ENCODE measurements at regions not wholly inside any gene's neighbourhood (a gene's known extent, or its start where the extent isn't known, plus 50 kb on each side); places are given as distances from the start of the nearest gene placed in this dataset.

- TF ChIP-seq CTCF (IDR thresholded peaks at IDR 0.05; ENCODE audit: low read depth, low read length, missing control alignments): no peak
- no peak for DNase-seq (ENCODE audit: extremely low read depth, low read depth)
Measured at GRCh38 chr13:34417896-34418295, 524.2 kb upstream of the NBEA start.

GRCh38 chr13:34419025-34419424 is 523.0 kb upstream of the NBEA start:
- DNase-seq (ENCODE audit: extremely low read depth, low read depth): no peak

More at GRCh38 chr13:34417896-34418295, 524.2 kb upstream of the NBEA start:
- no peak overlapping the region for H3K4me3 ChIP-seq (replicated peaks; ENCODE audit: low read depth, low read length)

DNA sequence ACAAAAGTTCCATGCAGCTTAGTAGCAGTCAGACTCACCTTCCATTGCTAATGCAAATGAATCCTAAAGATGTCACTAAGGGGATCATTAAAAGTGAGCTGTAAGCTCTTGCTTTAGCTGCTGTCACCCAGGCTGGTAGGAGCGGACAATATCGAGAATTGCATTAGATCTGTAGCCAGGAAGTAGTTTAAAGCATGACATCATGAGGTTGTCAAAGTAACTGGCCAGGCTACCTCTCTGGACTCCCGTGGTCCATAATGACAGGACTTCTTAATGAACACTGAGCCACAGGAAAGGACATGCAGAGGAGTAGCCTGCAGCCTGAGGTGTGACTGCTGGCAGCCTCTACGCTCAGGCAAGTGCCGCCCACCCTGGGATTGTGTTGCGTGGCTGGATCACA is 522.3 kb upstream of the NBEA start:
- no peak for TF ChIP-seq CTCF (IDR thresholded peaks at IDR 0.05; ENCODE audit: low read depth, low read length, missing control alignments)
- no peak overlapping the region for H3K4me3 ChIP-seq (replicated peaks; ENCODE audit: low read depth, low read length)
- DNase-seq (ENCODE audit: extremely low read depth, low read depth): no peak

More at GRCh38 chr13:34419025-34419424, 523.0 kb upstream of the NBEA start:
- no peak for TF ChIP-seq CTCF (IDR thresholded peaks at IDR 0.05; ENCODE audit: low read depth, low read length, missing control alignments)
- H3K4me3 ChIP-seq (replicated peaks; ENCODE audit: low read depth, low read length): no peak overlapping the region

DNA sequence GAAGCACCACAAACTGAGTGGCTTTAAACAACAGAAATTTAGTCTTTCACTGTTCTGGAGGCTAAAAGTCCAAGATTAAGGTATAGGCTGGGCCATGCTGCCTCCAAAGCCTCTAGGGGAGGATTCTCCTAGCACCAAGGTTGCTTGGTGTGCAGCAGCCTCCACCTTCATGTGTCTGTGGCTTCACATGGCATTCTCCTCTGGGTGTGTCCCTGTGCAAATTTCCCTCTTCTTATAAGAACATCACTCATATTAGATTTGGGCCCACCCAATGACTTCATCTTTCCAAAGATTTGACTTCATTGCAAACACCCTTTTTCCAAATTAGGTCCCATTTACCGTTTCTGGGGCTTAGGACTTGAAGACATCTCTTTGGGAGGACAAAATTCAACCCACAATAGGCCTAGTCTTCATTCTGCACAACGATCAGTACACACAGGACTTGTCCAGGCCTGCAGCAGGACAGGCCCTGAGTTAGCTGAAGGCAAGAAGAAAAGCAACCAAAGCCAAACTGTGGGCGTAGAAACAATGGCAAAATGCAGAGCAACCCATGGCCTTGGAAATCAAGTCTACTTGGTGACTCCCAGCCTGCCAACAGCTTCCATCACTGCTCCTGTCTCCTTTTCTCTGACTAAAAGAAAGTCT is 521.2 kb upstream of the NBEA start:
- no peak for DNase-seq (ENCODE audit: extremely low read depth, low read depth)
- TF ChIP-seq CTCF (IDR thresholded peaks at IDR 0.05; ENCODE audit: low read depth, low read length, missing control alignments): no peak

GRCh38 chr13:34421347-34421719 is 520.7 kb upstream of the NBEA start:
- no peak for DNase-seq (ENCODE audit: extremely low read depth, low read depth)
- H3K4me3 ChIP-seq (replicated peaks; ENCODE audit: low read depth, low read length): no peak overlapping the region
- TF ChIP-seq CTCF (IDR thresholded peaks at IDR 0.05; ENCODE audit: low read depth, low read length, missing control alignments): no peak

More for the DNA sequence above, 521.2 kb upstream of the NBEA start:
- H3K4me3 ChIP-seq (replicated peaks; ENCODE audit: low read depth, low read length): no peak overlapping the region

DNA sequence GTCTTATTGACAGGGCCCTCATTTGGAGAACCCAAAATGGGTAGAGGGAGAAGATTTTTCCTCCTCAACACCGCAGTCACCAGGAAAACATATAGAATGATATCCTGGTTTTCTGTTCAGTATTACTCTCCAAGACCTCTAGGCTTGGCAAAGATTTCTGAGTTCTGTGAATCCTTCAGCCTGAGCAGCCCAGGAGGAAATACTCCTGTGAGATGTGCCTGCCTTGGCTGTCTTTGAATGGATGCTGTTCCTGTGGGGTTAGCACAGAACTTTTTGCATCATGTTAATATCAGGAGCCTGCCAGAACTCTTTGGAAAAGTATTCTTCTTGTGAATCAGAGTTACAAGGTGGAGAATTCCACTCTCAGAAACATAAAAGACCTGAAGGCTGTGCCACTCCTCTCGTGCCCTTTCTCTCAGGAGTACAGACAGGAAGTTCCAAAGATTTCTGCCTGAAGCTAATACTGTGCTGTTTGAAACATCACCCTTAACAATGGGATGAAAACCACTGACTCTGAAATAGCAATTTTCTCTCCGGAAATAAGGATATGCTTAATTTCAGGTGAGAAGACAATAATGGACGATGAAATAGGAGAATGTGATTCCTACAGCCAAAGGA is 520.1 kb upstream of the NBEA start:
- no peak overlapping the region for H3K4me3 ChIP-seq (replicated peaks; ENCODE audit: low read depth, low read length)
- no peak for DNase-seq (ENCODE audit: extremely low read depth, low read depth)
- TF ChIP-seq CTCF (IDR thresholded peaks at IDR 0.05; ENCODE audit: low read depth, low read length, missing control alignments): no peak
